ENCODE measurements at regions not wholly inside any gene's neighbourhood (a gene's known extent, or its start where the extent isn't known, plus 50 kb on each side); places are given as distances from the start of the nearest gene placed in this dataset.
"Not testable (repeated sequence)": the region's sequence is repeated elsewhere in the genome, so short reads cannot be mapped to it uniquely, and the experiment has no call there.

DNA sequence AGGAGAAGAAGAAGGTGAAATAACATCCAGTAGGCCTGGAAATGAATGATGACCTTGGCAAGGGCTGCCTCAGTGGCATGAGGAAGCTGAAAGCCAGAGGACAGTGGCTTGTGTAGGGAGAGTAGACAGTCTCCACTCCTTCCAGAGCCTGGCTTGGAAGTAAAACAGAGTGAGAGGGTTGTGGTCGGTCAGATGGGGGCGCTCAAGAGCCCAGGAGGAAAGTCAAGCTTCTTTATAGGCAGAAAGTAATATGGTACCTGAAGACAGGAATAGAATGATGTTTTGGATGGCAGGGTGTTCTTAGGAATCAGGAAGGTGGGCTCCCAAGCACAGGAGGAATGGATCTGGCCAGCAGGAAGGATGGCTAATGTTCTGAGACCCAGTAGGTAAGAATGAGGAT lies 75.1 kb upstream of the TSC22D1 start:
- intact Hi-C loops (cut with micrococcal nuclease): no loop called here
- no peak for DNase-seq
- ATAC-seq: no peak

DNA sequence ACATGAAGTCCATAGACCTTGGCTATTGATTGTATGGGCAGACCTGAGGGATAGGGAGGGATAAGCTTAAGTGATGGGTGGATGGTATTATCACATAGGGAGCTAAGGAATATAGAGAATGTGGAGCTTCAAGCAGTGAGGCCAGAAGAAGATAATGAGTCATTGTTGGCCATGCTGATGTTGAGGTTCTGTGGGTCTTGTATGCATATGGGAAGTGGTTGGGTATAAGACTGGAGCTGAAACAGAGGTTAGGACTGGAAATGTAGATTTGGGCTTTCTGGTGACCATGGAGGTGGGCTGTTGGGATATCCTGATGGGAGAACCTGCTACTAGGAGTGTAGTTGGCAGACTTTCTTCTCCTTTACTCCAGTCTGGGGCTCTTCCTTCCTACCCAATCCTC lies 73.7 kb upstream of the TSC22D1 start:
- intact Hi-C loops (cut with micrococcal nuclease): no loop called here
- DNase-seq (no peak), ATAC-seq (no peak)

DNA sequence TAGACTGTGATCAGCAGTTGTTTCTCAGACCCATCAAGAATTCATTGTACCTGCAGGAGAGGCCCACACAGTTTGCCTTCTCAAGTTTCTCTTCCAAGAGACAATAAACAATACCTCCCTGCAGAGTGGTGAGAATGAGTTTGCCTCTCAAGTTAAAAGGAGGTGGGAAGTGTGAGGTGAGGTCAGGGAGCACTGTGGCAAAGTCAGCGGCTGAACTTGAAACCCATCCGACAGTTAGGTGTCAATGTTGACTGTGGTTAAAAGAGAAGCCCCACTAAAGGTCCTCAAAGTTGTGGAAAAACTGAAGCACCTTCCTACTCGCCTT lies 72.9 kb upstream of the TSC22D1 start:
- DNase-seq (no peak), ATAC-seq (no peak)
- intact Hi-C loops (cut with micrococcal nuclease): no loop called here

DNA sequence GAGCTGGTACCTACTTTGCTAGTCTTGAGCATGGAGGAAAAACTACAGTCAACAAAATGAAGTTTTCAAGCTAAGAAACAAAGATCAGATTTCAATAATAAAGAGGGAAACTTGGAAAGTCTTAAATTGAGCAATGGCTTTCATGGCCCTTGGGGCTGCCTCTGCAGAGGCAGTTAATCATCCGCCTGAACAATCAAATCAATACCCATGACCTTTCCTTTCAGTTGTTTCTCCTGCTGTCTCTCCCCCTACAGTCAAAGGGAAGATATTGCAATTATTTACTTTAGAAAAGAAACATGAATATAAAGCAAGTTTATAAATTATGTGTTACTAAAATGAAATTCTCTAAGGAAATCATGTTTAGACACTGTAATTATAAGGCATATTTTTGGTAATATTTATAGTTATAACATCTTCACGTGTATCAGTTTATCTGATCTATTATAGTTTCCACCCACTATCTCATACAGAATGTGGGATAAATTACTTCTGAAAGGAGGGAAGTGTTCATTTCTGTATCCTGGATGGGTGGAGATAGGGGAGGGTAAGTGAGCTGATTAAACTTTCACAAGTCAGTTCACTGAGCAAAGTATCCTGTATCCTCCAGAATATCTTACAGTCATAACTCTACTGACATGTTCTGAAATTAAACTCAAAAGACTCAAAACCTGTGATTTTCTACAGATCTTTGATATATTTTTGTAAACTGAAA lies 72.4 kb upstream of the TSC22D1 start:
- ATAC-seq (no peak), DNase-seq (no peak)
- intact Hi-C loops (cut with micrococcal nuclease): no loop called here

DNA sequence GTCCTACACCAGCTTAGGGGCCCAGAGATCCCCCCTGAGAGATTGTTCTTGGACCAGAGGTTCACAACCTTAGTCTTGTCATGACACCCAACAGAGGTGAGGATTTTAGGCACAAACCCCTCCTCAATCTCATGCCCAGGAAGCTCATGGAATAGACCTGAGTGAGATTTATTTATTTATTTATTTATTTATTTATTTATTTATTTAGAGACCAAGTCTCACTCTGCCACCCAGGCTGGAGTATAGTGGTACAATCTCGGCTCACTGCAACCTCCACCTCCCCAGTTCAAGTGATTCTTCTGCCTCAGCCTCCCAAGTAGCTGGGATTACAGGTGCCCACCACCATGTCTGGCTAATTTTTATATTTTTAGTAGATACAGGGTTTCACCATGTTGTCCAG lies 71.4 kb upstream of the TSC22D1 start:
- DNase-seq; ATAC-seq; intact Hi-C loops (cut with micrococcal nuclease): not testable (repeated sequence)

DNA sequence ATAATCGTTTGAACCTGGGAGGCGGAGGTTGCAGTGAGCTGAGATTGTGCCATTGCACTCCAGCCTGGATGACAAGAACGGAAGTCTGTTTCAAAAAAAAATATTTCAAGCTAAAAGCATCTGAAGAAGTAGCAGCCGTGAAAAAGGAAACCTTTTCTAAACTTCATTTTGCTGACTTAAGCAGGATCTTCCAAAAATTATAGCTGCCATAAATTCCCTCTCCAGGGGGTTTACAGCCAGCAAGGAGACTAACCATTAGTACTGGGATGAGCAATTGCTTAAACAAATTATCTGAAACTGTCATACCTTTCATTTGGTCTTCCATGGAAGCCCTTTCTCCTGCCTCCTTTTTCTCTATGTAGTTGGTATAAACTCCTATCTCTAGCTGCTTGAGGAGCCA lies 69.9 kb upstream of the TSC22D1 start:
- ATAC-seq: no peak
- no peak for DNase-seq
- intact Hi-C loops (cut with micrococcal nuclease): no loop called here

DNA sequence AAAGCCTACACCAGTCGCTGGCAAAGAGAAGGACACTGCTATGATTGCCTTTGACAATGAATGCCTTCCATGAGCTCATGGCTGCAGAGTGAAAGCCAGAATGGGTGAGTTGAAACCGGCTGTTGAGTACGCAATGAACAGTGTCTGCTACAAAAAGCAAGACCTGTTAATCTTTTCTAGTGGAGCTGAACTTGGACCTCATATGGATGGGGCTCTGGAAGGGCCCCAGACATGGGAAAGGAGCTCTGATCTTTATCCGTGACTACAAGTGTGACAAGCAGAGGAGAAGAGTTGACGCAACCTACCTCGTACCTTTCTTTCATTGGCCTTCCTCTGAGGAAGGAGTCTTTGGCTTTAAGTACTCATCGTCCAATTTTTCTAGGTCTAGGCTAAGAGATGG lies 67.1 kb upstream of the TSC22D1 start:
- DNase-seq (no peak), ATAC-seq (no peak)
- intact Hi-C loops (cut with micrococcal nuclease): no loop called here

DNA sequence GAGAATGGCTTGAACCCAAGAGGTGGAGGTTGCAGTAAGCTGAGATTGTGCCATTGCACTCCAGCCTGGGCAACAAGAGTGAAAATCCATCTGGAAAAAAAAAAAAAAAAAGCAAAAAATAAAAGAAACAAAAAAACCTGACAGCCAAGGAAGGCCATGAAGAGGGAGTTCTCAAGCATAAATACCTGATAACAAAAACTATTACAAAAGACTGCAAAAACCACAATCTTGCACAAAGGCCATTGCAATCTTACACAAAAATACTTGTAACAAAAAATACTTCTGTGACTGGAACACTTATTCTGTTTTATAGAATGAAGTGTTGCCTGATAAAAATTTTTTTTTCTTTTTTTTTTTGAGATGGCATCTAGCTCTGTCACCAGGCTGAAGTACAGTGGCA lies 61.5 kb upstream of the TSC22D1 start:
- intact Hi-C loops (cut with micrococcal nuclease): no loop called here
- ATAC-seq (no peak), DNase-seq (no peak)

DNA sequence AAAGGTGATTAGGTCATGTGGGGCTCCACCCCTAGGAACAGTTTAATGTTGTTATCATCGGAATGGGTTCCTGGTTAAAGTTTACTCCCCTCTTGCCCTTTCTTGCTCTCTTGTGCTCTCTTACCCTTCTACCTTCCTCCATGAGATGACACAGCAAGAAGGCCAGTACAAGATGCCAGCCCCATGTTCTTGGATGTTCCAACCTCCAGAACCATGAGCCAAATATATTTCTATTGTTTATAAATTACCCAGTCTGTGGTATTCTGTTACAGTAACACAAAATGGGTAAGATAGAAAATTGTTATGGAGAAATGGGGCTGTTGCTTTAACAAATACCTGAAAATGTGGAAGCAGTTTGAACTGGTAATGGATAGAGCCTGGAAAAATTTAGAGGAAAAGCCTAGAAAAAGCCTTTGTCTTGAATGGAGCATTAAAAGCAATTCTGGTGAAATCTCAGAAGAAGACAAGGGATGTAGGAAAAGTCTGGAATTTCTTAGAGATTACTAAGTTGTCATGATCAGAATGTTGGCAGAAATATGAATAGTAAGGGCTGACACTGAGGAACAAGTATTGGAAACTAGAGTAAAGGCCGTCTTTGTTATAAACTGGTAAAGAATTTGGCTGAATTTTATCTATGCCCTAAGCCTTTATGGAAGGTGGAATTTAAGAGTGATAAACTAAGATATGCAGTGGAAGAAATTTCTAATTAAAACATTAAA lies 53.5 kb upstream of the TSC22D1 start:
- intact Hi-C loops (cut with micrococcal nuclease): no loop called here
- DNase-seq (no peak), ATAC-seq (no peak)

DNA sequence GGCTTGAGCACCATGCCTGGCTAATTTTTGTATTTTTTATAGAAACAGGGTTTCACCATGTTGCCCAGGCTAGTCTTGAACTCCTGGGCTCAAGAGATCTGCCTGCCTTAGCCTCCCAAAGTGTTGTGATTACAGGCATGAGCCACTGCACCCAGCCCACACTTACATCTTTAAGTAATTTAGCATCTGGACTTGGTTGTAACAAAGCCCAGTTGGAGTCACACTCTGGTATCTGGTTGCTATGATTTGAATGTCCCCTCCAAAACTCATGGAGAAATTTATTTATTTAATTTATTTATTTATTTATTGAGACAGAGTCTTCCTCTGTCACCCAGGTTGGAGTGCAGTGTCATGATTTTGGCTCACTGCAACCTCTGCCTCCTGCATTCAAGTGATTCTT lies 52.7 kb upstream of the TSC22D1 start:
- intact Hi-C loops (cut with micrococcal nuclease); ATAC-seq; DNase-seq: not testable (repeated sequence)

DNA sequence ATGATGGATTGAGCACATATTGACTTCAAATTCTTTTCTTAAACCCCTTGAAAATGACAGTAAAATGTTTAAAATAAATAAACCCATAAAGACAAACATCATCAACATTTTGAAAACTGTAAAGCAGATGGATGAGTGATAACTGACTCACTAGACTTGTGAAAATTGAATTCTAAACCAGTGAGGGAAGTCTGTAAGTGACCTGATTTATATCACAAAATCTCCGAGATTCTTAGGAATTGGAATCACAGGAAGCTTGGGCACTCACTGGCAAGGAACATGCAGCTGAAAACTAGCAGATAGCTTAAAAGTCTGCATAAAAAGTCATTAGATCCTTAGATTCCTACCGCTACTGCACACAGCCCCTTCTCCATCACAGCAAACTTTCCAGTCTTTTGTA lies 51.3 kb upstream of the TSC22D1 start:
- ATAC-seq (no peak), DNase-seq (no peak)
- intact Hi-C loops (cut with micrococcal nuclease): no loop called here

DNA sequence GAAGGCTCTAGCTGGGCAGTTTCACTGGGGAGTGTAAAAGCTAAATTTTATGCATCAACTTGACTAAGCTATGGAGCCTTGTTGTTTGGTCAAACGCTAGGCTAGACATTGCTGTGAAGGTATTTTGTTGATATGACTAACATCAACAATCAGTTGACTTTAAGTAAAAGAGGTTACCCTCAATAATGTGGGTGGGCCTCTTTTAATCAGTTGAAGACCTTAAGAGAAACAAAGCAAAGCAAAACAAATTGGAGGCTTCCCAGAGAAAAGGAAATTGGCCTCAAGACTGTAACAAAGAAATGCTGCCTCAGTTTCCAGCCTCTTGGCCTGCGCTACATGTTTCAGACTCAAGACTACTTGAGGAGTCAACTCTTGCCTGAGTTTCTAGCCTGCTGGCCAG lies 50.0 kb upstream of the TSC22D1 start:
- DNase-seq (no peak), ATAC-seq (no peak)
- intact Hi-C loops (cut with micrococcal nuclease): no loop called here

All from left ventricle myocardium superior (tissue), 1 donor.